22Rv1 (cell line): ENCODE measurements at regions not wholly inside any gene's neighbourhood (a gene's known extent, or its start where the extent isn't known, plus 50 kb on each side); places are given as distances from the start of the nearest gene placed in this dataset.

Source experiments
- ZFX ChIP-seq: fragments of 450-650 bp; IDR thresholded peaks from 2 replicates; pipeline ENCODE4 v1.6.1; 2017; ENCODE audit warnings: antibody characterized with exemption, borderline replicate concordance
- TF ChIP-seq, protein P1 (sequence below): fragments of 450-650 bp; IDR thresholded peaks from 2 replicates; pipeline ENCODE4 v1.5.1; 2017; ENCODE audit warnings: mild to moderate bottlenecking

DNA sequence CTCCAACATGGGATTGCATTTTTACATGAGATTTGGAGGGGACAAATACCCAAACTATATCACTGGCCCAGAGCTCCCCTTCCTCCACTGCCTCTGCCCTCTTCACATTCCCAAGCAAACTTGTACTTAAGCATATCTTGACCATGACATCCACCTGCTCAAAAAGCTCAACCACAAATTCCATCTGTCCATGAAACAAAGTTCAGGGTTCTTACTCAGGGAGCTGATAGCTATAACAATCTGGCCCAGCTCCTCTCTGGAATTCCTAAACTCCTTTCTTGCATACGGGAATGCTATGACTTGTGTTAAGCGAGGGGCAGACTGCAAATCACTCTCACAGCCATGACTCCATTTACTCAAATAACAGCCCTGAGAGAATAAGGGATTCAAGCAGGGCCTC is 152.1 kb downstream of the GALC start:
- TF ChIP-seq, protein P1, sequence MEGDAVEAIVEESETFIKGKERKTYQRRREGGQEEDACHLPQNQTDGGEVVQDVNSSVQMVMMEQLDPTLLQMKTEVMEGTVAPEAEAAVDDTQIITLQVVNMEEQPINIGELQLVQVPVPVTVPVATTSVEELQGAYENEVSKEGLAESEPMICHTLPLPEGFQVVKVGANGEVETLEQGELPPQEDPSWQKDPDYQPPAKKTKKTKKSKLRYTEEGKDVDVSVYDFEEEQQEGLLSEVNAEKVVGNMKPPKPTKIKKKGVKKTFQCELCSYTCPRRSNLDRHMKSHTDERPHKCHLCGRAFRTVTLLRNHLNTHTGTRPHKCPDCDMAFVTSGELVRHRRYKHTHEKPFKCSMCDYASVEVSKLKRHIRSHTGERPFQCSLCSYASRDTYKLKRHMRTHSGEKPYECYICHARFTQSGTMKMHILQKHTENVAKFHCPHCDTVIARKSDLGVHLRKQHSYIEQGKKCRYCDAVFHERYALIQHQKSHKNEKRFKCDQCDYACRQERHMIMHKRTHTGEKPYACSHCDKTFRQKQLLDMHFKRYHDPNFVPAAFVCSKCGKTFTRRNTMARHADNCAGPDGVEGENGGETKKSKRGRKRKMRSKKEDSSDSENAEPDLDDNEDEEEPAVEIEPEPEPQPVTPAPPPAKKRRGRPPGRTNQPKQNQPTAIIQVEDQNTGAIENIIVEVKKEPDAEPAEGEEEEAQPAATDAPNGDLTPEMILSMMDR: no peak
- no peak for TF ChIP-seq ZFX
